ENCODE measurements at regions not wholly inside any gene's neighbourhood (a gene's known extent, or its start where the extent isn't known, plus 50 kb on each side); places are given as distances from the start of the nearest gene placed in this dataset.

GRCh38 chr6:21402368-21402767 lies 191.2 kb upstream of the SOX4 start:
- no peaks in the 10 kb centered on the region for H3K4me1 ChIP-seq (ENCODE audit: insufficient read depth, low read length)
- H4K20me1 ChIP-seq (ENCODE audit: low read length), result no peaks in the 10 kb centered on the region
- H3K9ac ChIP-seq (ENCODE audit: low read length), result no peak overlapping the region
- H3K79me2 ChIP-seq (ENCODE audit: low read length), result no peaks in the 10 kb centered on the region
- ChIA-PET POLR2A (ENCODE audit: unreplicated experiment) (no interaction called here), CTCF (no interaction called here)
- no peak overlapping the region for H3K4me2 ChIP-seq (ENCODE audit: low read length)
- H3K9me2 ChIP-seq (replicated peaks; ENCODE audit: low read length), result no peaks in the 10 kb centered on the region
- H3F3A ChIP-seq (ENCODE audit: low read length, unreplicated experiment), result no peaks in the 10 kb centered on the region
- H2AFZ ChIP-seq (ENCODE audit: low read length), result no peak overlapping the region
- BruUV-seq (replicated peaks), result no TSS peak
- no peak for ATAC-seq
- H3K27ac ChIP-seq (ENCODE audit: low read length), result no peak overlapping the region
- no peak overlapping the region for H3K4me3 ChIP-seq (ENCODE audit: low read length)
- DNase-seq, result no peak
- TF ChIP-seq EZH2phosphoT487 (IDR thresholded peaks at IDR 0.05; ENCODE audit: borderline replicate concordance, low read length), result no peak
- no peak for TF ChIP-seq EZH2 (IDR thresholded peaks at IDR 0.05; ENCODE audit: low read length, unreplicated experiment)
- TF ChIP-seq CTCF (conservative IDR thresholded peaks at IDR 0.05; ENCODE audit: low read depth, low read length), result no peak
- intact Hi-C loops (cut with micrococcal nuclease), result no loop called here
- H3K36me3 ChIP-seq (ENCODE audit: low read depth, low read length), result no peaks in the 10 kb centered on the region
- no peaks in the 10 kb centered on the region for H3K9me3 ChIP-seq (ENCODE audit: low read length)
- H3K27me3 ChIP-seq (ENCODE audit: low read length), result no peaks in the 10 kb centered on the region

DNA sequence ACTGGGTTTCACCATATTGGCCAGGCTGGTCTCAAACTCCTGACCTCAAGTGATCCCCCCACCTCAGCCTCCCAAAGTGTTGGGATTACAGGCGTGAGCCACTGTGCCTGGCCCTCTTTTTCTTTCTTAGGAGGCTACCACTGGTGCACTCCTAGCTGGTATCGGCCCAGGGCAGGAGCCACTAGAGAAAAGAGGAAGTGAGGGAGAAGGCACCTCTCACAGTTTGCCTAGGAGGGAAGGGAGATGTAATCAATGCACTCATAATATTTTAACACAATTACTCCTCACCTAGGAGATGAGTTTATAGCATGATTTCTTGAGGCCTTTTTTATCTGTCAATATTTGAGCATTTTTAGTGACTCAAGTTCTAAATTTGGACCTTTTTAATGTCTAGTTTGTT lies 189.0 kb upstream of the SOX4 start:
- H3K9me3 ChIP-seq (ENCODE audit: low read length), result no peaks in the 10 kb centered on the region
- no peaks in the 10 kb centered on the region for H3K36me3 ChIP-seq (ENCODE audit: low read depth, low read length)
- H3K4me3 ChIP-seq (ENCODE audit: low read length), result no peak overlapping the region
- no TSS peak for BruUV-seq (replicated peaks)
- no peaks in the 10 kb centered on the region for H3K27me3 ChIP-seq (ENCODE audit: low read length)
- H3K9ac ChIP-seq (ENCODE audit: low read length), result no peak overlapping the region
- no peaks in the 10 kb centered on the region for H3F3A ChIP-seq (ENCODE audit: low read length, unreplicated experiment)
- H3K9me2 ChIP-seq (replicated peaks; ENCODE audit: low read length), result no peaks in the 10 kb centered on the region
- no peak overlapping the region for H3K4me2 ChIP-seq (ENCODE audit: low read length)
- no peaks in the 10 kb centered on the region for H3K79me2 ChIP-seq (ENCODE audit: low read length)
- H3K27ac ChIP-seq (ENCODE audit: low read length), result no peak overlapping the region
- TF ChIP-seq CTCF (conservative IDR thresholded peaks at IDR 0.05; ENCODE audit: low read depth, low read length) (no peak), EZH2 (IDR thresholded peaks at IDR 0.05; ENCODE audit: low read length, unreplicated experiment) (no peak), EZH2phosphoT487 (IDR thresholded peaks at IDR 0.05; ENCODE audit: borderline replicate concordance, low read length) (no peak)
- H2AFZ ChIP-seq (ENCODE audit: low read length), result no peak overlapping the region
- DNase-seq, result no peak
- intact Hi-C loops (cut with micrococcal nuclease), result no loop called here
- H3K4me1 ChIP-seq (ENCODE audit: insufficient read depth, low read length), result no peaks in the 10 kb centered on the region
- ATAC-seq, result no peak
- H4K20me1 ChIP-seq (ENCODE audit: low read length), result no peaks in the 10 kb centered on the region
- CTCF ChIA-PET, result no interaction called here
- POLR2A ChIA-PET (ENCODE audit: unreplicated experiment), result no interaction called here

- POLR2A ChIA-PET (ENCODE audit: unreplicated experiment), result no interaction called here
- intact Hi-C loops (cut with micrococcal nuclease), result no loop called here
- no peaks in the 10 kb centered on the region for H3K36me3 ChIP-seq (ENCODE audit: low read depth, low read length)
- H3K79me2 ChIP-seq (ENCODE audit: low read length), result no peaks in the 10 kb centered on the region
- H4K20me1 ChIP-seq (ENCODE audit: low read length), result no peaks in the 10 kb centered on the region
- no peak overlapping the region for H3K4me3 ChIP-seq (ENCODE audit: low read length)
- no peaks in the 10 kb centered on the region for H3K4me1 ChIP-seq (ENCODE audit: insufficient read depth, low read length)
- DNase-seq (no peak), ATAC-seq (no peak)
- H3K4me2 ChIP-seq (ENCODE audit: low read length), result no peak overlapping the region
- BruUV-seq (replicated peaks), result no TSS peak
- H3K9me2 ChIP-seq (replicated peaks; ENCODE audit: low read length), result no peaks in the 10 kb centered on the region
- no peak overlapping the region for H3K9ac ChIP-seq (ENCODE audit: low read length)
- H3K27me3 ChIP-seq (ENCODE audit: low read length), result no peaks in the 10 kb centered on the region
- H3F3A ChIP-seq (ENCODE audit: low read length, unreplicated experiment), result no peaks in the 10 kb centered on the region
- no peak overlapping the region for H2AFZ ChIP-seq (ENCODE audit: low read length)
- H3K9me3 ChIP-seq (ENCODE audit: low read length), result no peaks in the 10 kb centered on the region
- TF ChIP-seq CTCF (conservative IDR thresholded peaks at IDR 0.05; ENCODE audit: low read depth, low read length) (no peak), EZH2phosphoT487 (IDR thresholded peaks at IDR 0.05; ENCODE audit: borderline replicate concordance, low read length) (no peak), EZH2 (IDR thresholded peaks at IDR 0.05; ENCODE audit: low read length, unreplicated experiment) (no peak)
- H3K27ac ChIP-seq (ENCODE audit: low read length), result no peak overlapping the region
- CTCF ChIA-PET, result no interaction called here
Observed at GRCh38 chr6:21406316-21406715, 187.2 kb upstream of the SOX4 start.
